Mucosa of descending colon (tissue), 3 donors: ENCODE measurements at regions not wholly inside any gene's neighbourhood (a gene's known extent, or its start where the extent isn't known, plus 50 kb on each side); places are given as distances from the start of the nearest gene placed in this dataset.
"Not testable (repeated sequence)": the region's sequence is repeated elsewhere in the genome, so short reads cannot be mapped to it uniquely, and the experiment has no call there.

Experiments used
- ATAC-seq: fragments of 200-7000 bp; cut with Tn5 transposase; one replicate; pipeline ENCODE4 v1.9.1; 2020; ENCODE audit warnings: mild to moderate bottlenecking, moderate library complexity
- DNase-seq, 3 donors: peaks; one replicate each; pipeline ENCODE4 v3.0.0-alpha.2; 2020
- H3K36me3 ChIP-seq: fragments of 200-600 bp; one replicate; pipeline ENCODE4 v1.8.0; 2021; ENCODE audit warnings: low read depth, mild to moderate bottlenecking
- H3K4me1 ChIP-seq: fragments of 200-600 bp; one replicate; pipeline ENCODE4 v1.8.0; 2021; ENCODE audit warnings: low read depth, mild to moderate bottlenecking
- H3K4me3 ChIP-seq: fragments of 200-600 bp; one replicate; pipeline ENCODE4 v1.8.0; 2021; ENCODE audit warnings: mild to moderate bottlenecking
- H3K9me3 ChIP-seq: fragments of 200-600 bp; one replicate; pipeline ENCODE4 v1.8.0; 2021; ENCODE audit warnings: mild to moderate bottlenecking
- intact Hi-C, 2 donors: fragments of 100-400 bp; cut with DNase I in 1 of 2; cut with micrococcal nuclease in 1 of 2; formaldehyde crosslinking; loops; one replicate each; pipeline versions ENCODE4 v1.11.0 to v1.11.1; 2022; cut with DNase I, micrococcal nuclease
- TF ChIP-seq, protein P1 (sequence below): fragments of 200-600 bp; IDR thresholded peaks from one replicate; pipeline ENCODE4 v1.8.0; 2022; ENCODE audit warnings: antibody characterized with exemption, mild to moderate bottlenecking
- donor health status: DM: no; HTN: no; CAD: no; lungs with moderate emphysema.
- donor health status: DM: no; HTN: no; CAD: no.
- donor health status: DM: no; HTN: yes; CAD: no.

DNA sequence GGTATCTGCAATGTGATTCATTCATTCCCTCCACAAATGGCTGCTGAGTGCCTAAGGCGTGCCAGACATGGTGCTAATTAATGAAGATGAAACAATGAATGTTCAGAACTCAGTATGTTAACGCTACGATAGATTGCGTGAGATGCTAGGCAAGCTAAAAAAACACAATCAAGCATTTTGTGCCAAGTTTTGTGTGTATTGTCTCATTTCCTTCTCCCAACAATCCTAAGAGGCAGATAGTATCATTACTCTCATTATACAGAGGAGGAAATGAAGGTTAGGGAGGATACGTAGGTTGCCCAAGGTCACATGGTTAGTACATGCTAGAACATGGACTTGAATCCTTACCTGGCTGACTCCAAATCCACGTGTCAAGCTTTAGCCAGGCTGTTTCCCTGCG, 264.4 kb downstream of the EFCAB11 start:
- DNase-seq (no peak), ATAC-seq (no peak)
- no peak overlapping the region for H3K4me3 ChIP-seq
- intact Hi-C loops: no loop called here
- TF ChIP-seq, protein P1, sequence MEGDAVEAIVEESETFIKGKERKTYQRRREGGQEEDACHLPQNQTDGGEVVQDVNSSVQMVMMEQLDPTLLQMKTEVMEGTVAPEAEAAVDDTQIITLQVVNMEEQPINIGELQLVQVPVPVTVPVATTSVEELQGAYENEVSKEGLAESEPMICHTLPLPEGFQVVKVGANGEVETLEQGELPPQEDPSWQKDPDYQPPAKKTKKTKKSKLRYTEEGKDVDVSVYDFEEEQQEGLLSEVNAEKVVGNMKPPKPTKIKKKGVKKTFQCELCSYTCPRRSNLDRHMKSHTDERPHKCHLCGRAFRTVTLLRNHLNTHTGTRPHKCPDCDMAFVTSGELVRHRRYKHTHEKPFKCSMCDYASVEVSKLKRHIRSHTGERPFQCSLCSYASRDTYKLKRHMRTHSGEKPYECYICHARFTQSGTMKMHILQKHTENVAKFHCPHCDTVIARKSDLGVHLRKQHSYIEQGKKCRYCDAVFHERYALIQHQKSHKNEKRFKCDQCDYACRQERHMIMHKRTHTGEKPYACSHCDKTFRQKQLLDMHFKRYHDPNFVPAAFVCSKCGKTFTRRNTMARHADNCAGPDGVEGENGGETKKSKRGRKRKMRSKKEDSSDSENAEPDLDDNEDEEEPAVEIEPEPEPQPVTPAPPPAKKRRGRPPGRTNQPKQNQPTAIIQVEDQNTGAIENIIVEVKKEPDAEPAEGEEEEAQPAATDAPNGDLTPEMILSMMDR: no peak
- no peaks in the 10 kb centered on the region for H3K9me3 ChIP-seq
- no peaks in the 10 kb centered on the region for H3K36me3 ChIP-seq
- no peaks in the 10 kb centered on the region for H3K4me1 ChIP-seq

DNA sequence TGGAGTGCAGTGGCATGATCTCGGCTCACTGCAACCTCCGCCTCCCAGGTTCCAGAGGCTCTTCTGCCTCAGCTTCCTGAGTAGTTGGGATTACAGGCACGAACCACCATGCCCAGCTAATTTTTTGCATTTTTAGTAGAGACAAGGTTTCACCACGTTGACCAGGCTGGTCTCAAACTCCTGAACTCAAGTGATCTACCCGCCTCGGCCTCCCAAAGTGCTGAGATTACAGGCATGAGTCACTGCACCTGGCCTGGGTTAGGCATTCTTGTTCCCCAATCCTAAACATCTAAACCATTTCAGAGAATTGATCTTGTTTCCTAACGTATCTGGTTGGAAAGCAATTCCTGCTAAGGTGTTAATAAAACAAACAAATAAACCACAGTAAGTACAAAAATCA, 264.8 kb downstream of the EFCAB11 start:
- H3K9me3 ChIP-seq, intact Hi-C loops, DNase-seq, H3K36me3 ChIP-seq, H3K4me3 ChIP-seq, H3K4me1 ChIP-seq, ATAC-seq: not testable (repeated sequence)

DNA sequence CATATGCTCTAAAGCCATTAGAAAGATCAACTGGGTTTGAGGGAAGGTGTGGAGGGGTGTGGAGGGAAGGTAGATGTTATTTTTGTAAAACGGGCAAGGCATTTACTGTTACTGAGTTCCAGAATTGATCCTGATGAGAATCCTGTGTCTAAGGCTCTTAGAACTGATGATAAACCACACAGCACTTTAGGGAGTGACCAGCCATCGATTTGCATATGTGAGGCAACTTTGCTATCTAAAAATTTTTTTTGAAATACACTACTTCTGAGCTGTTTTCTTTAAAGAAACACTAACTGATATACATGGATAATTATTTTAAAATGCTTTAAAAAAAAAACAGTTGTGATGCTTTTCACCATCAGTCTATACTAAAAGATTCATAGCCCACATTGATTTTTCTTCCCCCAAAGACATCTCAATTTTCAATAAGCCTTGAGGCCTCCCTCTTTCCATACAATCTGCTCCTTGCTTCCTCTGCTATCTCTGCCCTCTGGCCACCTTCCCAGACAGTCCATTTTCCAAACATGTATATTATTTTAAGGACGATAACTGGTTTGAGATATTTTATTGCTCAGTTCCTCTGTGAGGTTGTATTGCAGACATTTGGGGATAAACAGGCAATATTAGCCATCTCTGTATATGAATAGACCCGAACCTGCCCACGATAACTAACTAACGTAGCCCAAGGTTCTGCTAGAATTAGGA, 265.9 kb downstream of the EFCAB11 start:
- H3K4me1 ChIP-seq: no peaks in the 10 kb centered on the region
- H3K9me3 ChIP-seq: peaks cover 9% of the 10 kb centered on the region
- no peak for ATAC-seq
- no peaks in the 10 kb centered on the region for H3K36me3 ChIP-seq
- H3K4me3 ChIP-seq: no peak overlapping the region
- DNase-seq: no peak
- TF ChIP-seq, protein P1: no peak
- intact Hi-C loops: no loop called here

DNA sequence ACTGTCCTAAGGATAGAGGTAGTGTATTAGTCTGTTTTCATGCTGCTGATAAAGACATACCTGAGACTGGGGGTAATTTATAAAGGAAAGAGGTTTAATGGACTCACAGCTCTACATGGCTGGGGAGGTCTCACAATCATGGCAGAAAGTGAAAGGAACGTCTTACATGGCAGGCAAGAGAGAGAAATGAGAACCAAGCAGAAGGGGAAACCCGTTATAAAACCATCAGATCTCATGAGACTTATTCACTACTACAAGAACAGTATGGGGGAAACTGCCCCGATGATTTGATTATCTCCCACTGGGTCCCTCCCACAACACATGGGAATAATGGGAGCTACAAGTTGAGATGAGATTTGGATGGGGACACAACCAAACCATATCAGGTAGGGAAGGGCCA, 267.4 kb downstream of the EFCAB11 start:
- ATAC-seq, H3K36me3 ChIP-seq, DNase-seq, H3K4me3 ChIP-seq, intact Hi-C loops, H3K4me1 ChIP-seq, H3K9me3 ChIP-seq: not testable (repeated sequence)

DNA sequence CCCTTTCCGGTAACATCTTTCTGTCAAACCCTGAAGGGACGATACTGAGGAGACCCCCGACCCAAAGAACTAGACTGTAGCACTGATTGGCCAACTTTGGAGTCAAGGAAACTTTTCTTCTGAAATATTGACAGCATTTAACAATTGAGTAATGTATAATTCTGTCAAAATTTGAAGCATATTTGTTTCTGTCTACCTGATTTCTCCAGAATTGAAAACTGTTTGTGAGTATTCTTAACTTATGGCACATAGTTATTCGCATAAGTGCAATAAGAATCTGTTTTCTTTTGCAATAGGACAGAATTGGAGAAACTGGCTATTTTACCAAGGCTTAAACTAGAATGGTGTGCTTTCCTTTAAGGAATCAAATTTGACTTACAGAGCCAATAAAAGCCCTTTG, 267.1 kb upstream of the FOXN3 start:
- peaks cover 3% of the 10 kb centered on the region for H3K4me1 ChIP-seq
- ATAC-seq (no peak), DNase-seq (no peak)
- no peaks in the 10 kb centered on the region for H3K36me3 ChIP-seq
- peaks cover 9% of the 10 kb centered on the region for H3K9me3 ChIP-seq
- TF ChIP-seq, protein P1: no peak
- intact Hi-C loops: no loop called here
- no peak overlapping the region for H3K4me3 ChIP-seq

DNA sequence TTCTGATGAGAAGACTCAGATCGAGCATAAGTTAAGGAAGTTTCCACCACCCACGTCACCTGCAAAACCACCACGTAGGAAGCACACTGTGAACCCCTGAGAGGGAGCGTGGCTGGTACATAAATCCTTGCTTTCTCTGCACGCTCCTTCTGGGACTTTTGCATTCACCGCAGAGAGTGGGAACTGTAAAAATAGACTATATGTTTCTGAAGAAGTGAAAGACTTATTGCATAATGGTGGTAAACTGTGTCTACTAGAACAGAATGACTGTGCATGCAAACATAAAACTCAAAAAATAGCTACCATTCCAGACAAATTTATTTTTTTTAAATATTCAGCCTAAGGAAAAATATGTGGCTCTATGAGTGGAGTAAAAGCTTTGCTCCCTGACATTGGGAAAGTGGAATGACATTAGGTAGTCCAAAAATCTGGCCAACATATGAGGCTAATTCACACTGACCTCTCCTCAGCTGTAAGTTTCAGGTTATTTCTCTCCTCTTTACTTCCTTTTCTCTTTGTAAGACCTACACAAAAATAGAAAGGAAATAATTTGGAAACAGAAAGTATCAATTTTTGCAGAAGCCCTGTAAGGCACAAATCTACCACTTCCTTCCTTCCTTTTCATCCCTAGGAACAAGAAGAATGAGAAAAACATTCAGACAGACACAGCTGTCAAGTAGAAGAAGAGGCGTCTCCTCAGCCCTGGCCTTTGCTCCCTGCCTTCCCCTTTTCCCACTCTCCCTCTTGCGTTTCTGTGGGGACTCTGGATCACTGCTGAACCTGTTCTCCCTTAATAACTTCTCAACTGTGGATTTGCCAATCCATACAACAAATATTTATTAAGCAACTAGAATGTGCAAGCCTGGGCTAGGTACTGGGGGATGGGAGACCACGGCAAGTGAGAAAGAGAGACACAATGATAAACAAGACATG, 264.3 kb upstream of the FOXN3 start:
- Histone ChIP-seq H3K36me3 (no peaks in the 10 kb centered on the region), H3K4me3 (no peak overlapping the region), H3K4me1 (peaks cover 3% of the 10 kb centered on the region), H3K9me3 (peaks cover 9% of the 10 kb centered on the region)
- TF ChIP-seq, protein P1: no peak
- intact Hi-C loops: no loop called here
- ATAC-seq (peak; percentile 51), DNase-seq (no peak)
